HL-60 (cell line): ENCODE measurements at regions not wholly inside any gene's neighbourhood (a gene's known extent, or its start where the extent isn't known, plus 50 kb on each side); places are given as distances from the start of the nearest gene placed in this dataset.

Experiments used
- DNase-seq, 2 experiments: peaks; one replicate each; pipeline ENCODE4 v3.0.0-alpha.2; 2010 to 2020; ENCODE audit warnings: low read depth in 1 of 2, low spot score in 1 of 2
- H3K27ac ChIP-seq: fragments of 250-450 bp; sonication (Bioruptor Pico); replicated peaks from 2 replicates; pipeline ENCODE4 v1.5.1; 2020; ENCODE audit warnings: mild to moderate bottlenecking, moderate library complexity
- H3K27me3 ChIP-seq: fragments of 250-450 bp; sonication (Bioruptor Pico); 2 replicates; pipeline ENCODE4 v1.5.1; 2021; ENCODE audit warnings: mild to moderate bottlenecking, moderate library complexity; ENCODE audit not compliant: insufficient read depth, poor library complexity, severe bottlenecking
- H3K4me3 ChIP-seq: replicated peaks from 2 replicates; pipeline ENCODE4 v1.5.1; 2011; ENCODE audit warnings: mild to moderate bottlenecking, control low read depth, low read length; ENCODE audit not compliant: insufficient read depth
- CTCF ChIP-seq: IDR thresholded peaks from one replicate; pipeline ENCODE4 v1.5.1; 2011; ENCODE audit warnings: low read length, control low read depth, inconsistent platforms; ENCODE audit not compliant: insufficient read depth
- GABPA ChIP-seq: IDR thresholded peaks from 2 replicates; pipeline ENCODE4 v1.6.1; 2012; ENCODE audit warnings: low read depth
- POLR2AphosphoS5 ChIP-seq: IDR thresholded peaks from 2 replicates; pipeline ENCODE4 v1.6.1; 2012; ENCODE audit warnings: low read depth
- REST ChIP-seq: IDR thresholded peaks from 2 replicates; pipeline ENCODE4 v1.6.1; 2012; ENCODE audit warnings: low read depth; ENCODE audit not compliant: insufficient replicate concordance
- SPI1 ChIP-seq: IDR thresholded peaks from 2 replicates; pipeline ENCODE4 v1.6.1; 2012; ENCODE audit warnings: low read depth, mild to moderate bottlenecking, borderline replicate concordance

- H3K27me3 ChIP-seq = no peaks in the 10 kb centered on the region
- H3K4me3 ChIP-seq = no peak overlapping the region
- no peak for DNase-seq
- TF ChIP-seq REST = no peak
- TF ChIP-seq POLR2AphosphoS5 = no peak
- TF ChIP-seq GABPA = no peak
- no peak for TF ChIP-seq SPI1
- TF ChIP-seq CTCF = no peak
- H3K27ac ChIP-seq = no peak overlapping the region
These were observed 960.9 kb upstream of the HS3ST1 start for GRCh38 chr4:12389604-12390003.

GRCh38 chr4:12382567-12382966, 953.9 kb upstream of the HS3ST1 start:
- no peaks in the 10 kb centered on the region for H3K27me3 ChIP-seq
- DNase-seq = no peak
- no peak overlapping the region for H3K4me3 ChIP-seq
- TF ChIP-seq POLR2AphosphoS5 (no peak), GABPA (no peak), SPI1 (no peak), REST (no peak), CTCF (no peak)
- no peak overlapping the region for H3K27ac ChIP-seq

GRCh38 chr4:12379191-12379590, 950.5 kb upstream of the HS3ST1 start:
- DNase-seq = no peak
- Histone ChIP-seq H3K27ac (no peak overlapping the region), H3K27me3 (no peaks in the 10 kb centered on the region), H3K4me3 (no peak overlapping the region)
- TF ChIP-seq GABPA (no peak), POLR2AphosphoS5 (no peak), REST (no peak), SPI1 (no peak), CTCF (no peak)
